Neural progenitor cell (in vitro differentiated cells): ENCODE measurements at regions not wholly inside any gene's neighbourhood (a gene's known extent, or its start where the extent isn't known, plus 50 kb on each side); places are given as distances from the start of the nearest gene placed in this dataset.

Experiments
- CTCF ChIP-seq: fragments of 200-600 bp; sonication (generic); IDR thresholded peaks from 2 replicates; pipeline ENCODE4 v1.5.1; 2017; ENCODE audit warnings: antibody characterized with exemption, mild to moderate bottlenecking
- EZH2 ChIP-seq: fragments of 200-600 bp; sonication (generic); IDR thresholded peaks from 2 replicates; pipeline ENCODE4 v1.6.1; 2017; ENCODE audit warnings: antibody characterized with exemption, mild to moderate bottlenecking, moderate library complexity

GRCh38 chr20:7689151-7689550 lies 251.1 kb downstream of the HAO1 start:
- no peak for TF ChIP-seq CTCF
- TF ChIP-seq EZH2: no peak
